Skeletal muscle satellite cell (primary cell): ENCODE measurements at regions not wholly inside any gene's neighbourhood (a gene's known extent, or its start where the extent isn't known, plus 50 kb on each side); places are given as distances from the start of the nearest gene placed in this dataset.

ENCODE experiments used
- H3K27me3 ChIP-seq: 2 replicates; pipeline ENCODE4 v1.7.0; 2013; ENCODE audit warnings: low read length; ENCODE audit not compliant: control insufficient read depth, insufficient read depth
- H3K36me3 ChIP-seq: 2 replicates; pipeline ENCODE4 v1.7.0; 2013; ENCODE audit warnings: mild to moderate bottlenecking, control low read depth, low read length; ENCODE audit not compliant: insufficient read depth
- H3K4me1 ChIP-seq: 2 replicates; pipeline ENCODE4 v1.7.0; 2013; ENCODE audit warnings: low read length; ENCODE audit not compliant: control insufficient read depth, insufficient read depth
- H3K4me2 ChIP-seq: 2 replicates; pipeline ENCODE4 v1.7.0; 2013; ENCODE audit warnings: mild to moderate bottlenecking, low read length
- H3K4me3 ChIP-seq: 2 replicates; pipeline ENCODE4 v1.7.0; 2013; ENCODE audit warnings: low read length
- H3K9ac ChIP-seq: 2 replicates; pipeline ENCODE4 v1.7.0; 2013; ENCODE audit warnings: mild to moderate bottlenecking, low read depth, low read length, moderate library complexity
- H3K9me3 ChIP-seq: replicated peaks from 2 replicates; pipeline ENCODE4 v1.7.0; 2013; ENCODE audit warnings: mild to moderate bottlenecking, control low read depth, low read length

DNA sequence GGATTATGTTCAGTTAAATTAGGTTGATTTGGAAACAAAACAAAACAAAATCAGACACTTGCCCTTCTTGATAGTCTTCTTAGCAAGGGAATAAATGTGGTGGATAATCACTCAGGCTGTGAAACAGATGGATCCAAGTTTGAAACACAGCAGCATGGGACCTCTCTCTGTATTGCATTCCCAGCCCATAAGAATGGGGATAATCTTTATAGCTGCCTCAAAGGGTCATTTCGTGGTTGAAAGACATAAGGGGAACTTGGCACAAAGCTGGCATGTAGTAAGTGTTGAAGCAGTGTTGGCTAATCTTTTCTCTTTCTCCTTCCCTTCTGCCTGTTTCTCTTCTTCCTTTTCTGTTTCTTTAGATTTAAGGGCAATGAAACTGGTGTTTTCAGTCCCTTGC, 333.9 kb upstream of the TLE4 start:
- Histone ChIP-seq H3K4me1 (no peaks in the 10 kb centered on the region), H3K4me2 (no peak overlapping the region), H3K9ac (no peak overlapping the region)

DNA sequence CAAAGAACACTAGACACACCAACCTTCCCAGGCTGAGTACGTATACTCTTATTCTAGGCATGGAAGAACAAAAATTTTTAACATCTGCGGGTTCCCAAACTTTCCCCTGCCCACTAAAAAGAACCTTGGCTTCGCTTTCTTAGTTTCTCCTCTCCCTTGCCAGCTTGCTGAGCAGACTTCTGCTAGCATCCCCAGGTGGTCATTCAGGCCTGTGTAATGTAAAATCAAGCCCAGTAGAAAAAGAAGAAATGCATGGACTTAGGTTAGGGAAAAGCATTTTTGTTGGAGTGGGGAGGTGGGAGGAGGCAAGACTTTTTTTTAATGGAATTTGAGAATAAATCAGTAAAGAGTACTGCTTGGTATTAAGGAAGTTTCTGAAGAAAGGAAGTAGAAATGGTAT, 331.0 kb upstream of the TLE4 start:
- no peak overlapping the region for H3K4me3 ChIP-seq
- no peak overlapping the region for H3K4me2 ChIP-seq
- H3K9ac ChIP-seq, result no peak overlapping the region
- H3K4me1 ChIP-seq, result no peaks in the 10 kb centered on the region
- no peaks in the 10 kb centered on the region for H3K36me3 ChIP-seq
- H3K9me3 ChIP-seq, result no peaks in the 10 kb centered on the region
- H3K27me3 ChIP-seq, result no peaks in the 10 kb centered on the region

More for the DNA sequence above, 333.9 kb upstream of the TLE4 start:
- Histone ChIP-seq H3K27me3 (no peaks in the 10 kb centered on the region), H3K4me3 (no peak overlapping the region), H3K36me3 (no peaks in the 10 kb centered on the region), H3K9me3 (no peaks in the 10 kb centered on the region)

DNA sequence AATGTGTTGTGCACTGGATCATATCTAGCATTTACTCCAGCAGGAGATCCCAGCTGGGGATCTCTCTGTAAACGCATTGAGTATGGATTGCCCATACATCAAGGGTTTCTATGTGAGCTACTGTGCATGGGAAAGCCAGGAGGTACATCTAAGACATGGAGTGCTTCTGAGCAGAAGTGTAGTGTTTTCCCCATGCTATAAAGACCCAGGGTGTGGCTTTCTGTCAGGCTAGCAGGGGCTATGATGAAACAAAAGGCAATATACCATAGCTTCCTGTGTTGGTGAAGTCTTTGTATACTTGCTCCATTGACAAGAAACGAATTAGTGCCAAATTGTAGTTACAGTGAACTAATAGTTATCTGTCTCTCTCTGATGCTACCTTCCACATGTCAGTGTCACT, 329.3 kb upstream of the TLE4 start:
- Histone ChIP-seq H3K9ac (no peak overlapping the region), H3K9me3 (no peaks in the 10 kb centered on the region), H3K4me3 (no peak overlapping the region), H3K4me1 (no peaks in the 10 kb centered on the region), H3K27me3 (no peaks in the 10 kb centered on the region), H3K36me3 (no peaks in the 10 kb centered on the region), H3K4me2 (no peak overlapping the region)

DNA sequence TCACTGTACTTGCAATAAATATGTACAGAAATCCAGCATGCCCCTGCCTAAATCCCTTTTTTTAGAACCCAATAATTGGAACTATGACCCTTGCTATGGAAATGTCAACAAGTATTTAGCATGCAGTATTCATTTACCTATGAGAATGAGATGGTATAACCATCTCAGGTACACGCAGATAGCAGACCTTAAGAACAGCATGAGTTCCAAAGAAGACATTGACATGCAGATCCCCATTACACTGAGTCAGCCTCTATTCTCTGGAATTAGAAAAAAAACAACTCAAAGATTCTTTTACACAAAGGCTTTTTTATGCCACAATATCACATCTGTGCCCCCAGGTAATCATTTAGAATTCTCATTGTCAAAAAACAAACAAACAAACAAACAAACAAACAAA, 325.6 kb upstream of the TLE4 start:
- H3K27me3 ChIP-seq, result no peaks in the 10 kb centered on the region
- H3K9me3 ChIP-seq, result no peaks in the 10 kb centered on the region
- H3K4me3 ChIP-seq, result no peak overlapping the region
- H3K4me2 ChIP-seq, result no peak overlapping the region
- H3K4me1 ChIP-seq, result no peaks in the 10 kb centered on the region
- no peaks in the 10 kb centered on the region for H3K36me3 ChIP-seq
- no peak overlapping the region for H3K9ac ChIP-seq

DNA sequence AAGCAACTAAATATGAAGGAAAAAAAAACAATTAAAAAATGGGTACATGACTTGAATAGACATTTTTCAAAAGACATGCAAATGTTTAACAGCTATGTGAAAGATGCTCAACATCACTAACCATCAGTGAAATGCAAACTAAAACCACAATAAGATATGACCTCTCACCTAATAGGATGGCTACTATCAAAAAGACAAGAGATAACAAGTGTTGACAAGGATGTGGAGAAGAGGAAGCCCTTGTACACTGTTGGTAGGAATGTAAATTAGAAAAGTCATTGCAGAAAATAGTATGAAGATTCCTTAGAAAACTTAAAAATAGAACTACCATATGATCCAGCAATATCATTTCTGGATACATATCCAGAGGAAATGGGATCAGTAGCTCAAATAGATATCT, 324.7 kb upstream of the TLE4 start:
- H3K36me3 ChIP-seq, result no peaks in the 10 kb centered on the region
- H3K4me3 ChIP-seq, result no peak overlapping the region
- no peaks in the 10 kb centered on the region for H3K9me3 ChIP-seq
- no peaks in the 10 kb centered on the region for H3K27me3 ChIP-seq
- H3K4me1 ChIP-seq, result no peaks in the 10 kb centered on the region
- H3K9ac ChIP-seq, result no peak overlapping the region
- H3K4me2 ChIP-seq, result no peak overlapping the region

DNA sequence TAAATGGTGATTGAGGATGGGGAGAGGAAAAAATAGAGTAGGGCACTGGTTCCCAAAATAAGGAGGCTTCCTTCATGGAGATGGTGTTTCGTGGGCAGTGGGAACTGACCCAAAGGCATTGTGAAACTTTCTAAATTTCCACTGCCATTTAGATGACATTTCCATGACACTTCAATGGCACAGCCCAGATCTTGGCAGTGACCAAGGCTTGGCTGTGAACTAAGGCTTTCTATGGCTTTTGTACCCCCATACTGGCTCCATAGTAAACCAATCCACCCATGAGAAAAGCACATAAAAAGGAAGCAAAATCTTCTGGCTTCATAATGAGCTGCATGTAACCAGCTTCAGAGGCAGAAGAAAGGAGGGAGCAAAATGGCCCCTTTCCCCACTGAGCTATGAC, 321.0 kb upstream of the TLE4 start:
- Histone ChIP-seq H3K27me3 (no peaks in the 10 kb centered on the region), H3K4me3 (no peak overlapping the region), H3K9me3 (no peaks in the 10 kb centered on the region), H3K36me3 (no peaks in the 10 kb centered on the region), H3K9ac (no peak overlapping the region), H3K4me2 (no peak overlapping the region), H3K4me1 (no peaks in the 10 kb centered on the region)

DNA sequence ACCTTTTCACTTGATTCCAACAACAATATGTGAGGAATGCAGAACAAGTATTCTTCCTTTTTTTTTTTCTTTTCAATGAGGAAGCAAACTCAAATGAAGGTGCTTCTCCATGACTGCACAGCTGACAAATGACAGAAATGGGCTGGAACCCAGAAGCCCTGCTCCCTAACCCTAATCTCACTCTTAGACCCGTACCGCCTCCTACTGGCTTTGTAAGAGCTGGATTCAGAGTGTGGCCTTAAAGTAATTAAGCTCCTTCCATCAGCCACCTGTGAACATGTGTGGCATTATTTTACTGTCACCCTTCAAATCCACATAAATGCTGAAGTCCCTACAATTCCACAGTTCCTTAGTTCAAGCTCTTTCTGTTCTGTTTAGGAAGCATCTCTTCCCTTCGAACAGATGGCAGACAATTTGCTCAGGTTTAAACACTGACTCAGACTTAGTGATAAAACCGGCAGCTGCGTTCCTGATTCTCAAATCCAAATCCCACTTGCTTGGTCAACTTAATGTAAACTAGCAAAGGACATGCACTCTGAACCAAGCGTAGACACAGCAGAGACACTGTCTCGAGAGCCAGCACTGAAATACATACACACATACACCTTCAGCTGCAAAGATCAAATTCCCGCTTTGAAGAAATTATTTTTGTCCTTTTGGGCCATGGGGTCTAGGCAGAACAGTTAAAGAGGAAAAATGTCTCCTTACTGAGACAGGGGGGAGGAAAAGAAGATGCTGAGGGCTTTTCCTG, 316.7 kb upstream of the TLE4 start:
- no peak overlapping the region for H3K9ac ChIP-seq
- no peak overlapping the region for H3K4me2 ChIP-seq
- H3K4me3 ChIP-seq, result no peak overlapping the region
- no peaks in the 10 kb centered on the region for H3K36me3 ChIP-seq
- H3K27me3 ChIP-seq, result no peaks in the 10 kb centered on the region
- H3K4me1 ChIP-seq, result no peaks in the 10 kb centered on the region
- no peaks in the 10 kb centered on the region for H3K9me3 ChIP-seq

DNA sequence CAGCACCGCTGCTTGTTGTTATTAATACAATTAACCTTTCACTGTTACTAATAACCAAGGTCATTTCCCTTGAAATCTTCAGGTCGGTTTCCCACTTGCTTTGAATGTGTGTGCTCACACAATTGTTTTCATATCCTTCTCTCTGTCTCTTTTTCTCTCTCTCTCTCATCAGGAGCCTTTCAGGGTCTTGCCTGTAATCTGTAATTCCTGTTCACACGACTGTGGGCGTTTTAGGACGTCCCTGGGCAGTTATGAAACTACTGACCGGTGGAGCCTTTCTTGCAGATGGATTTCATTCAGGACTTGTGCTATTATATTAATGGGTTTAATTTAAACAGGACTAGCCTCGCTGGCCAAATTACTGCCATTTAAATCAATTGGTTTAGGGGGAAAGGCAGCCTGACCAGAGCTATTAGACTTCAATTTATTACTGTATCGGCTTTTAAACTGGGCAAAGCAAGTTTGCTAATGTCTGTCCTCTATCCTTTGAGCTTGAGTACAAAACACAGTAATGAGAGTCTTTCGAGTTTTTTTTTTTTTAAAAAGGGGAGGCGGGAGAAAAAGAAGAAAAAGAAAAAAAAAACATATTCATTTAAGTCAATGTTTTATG, 316.0 kb upstream of the TLE4 start:
- H3K27me3 ChIP-seq, result no peaks in the 10 kb centered on the region
- H3K4me2 ChIP-seq, result no peak overlapping the region

DNA sequence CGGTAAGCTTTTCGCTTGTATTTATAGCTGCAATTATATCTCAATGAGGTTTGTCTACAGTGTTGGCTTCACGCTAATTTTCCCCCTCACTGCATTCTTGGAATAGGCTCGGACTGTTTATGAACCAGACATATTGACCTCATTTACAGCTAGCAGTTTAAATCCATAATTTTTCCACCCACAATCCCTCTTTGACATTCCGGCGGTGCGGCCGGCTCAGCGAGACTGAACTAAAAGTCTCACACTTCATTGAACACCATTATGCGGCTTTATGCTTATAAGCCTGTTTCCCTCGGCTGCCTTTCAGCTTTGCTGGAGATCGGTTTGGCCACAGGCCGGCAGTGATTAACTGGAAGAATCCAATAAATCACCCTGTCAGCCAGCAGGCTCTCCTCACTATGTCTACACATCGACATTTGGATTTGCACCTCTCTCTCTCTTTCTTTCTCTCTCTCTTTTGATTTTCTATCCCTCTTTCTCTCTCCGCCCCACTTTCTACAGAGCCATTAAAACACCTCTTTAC, 315.0 kb upstream of the TLE4 start:
- Histone ChIP-seq H3K4me1 (no peaks in the 10 kb centered on the region), H3K4me3 (no peak overlapping the region), H3K4me2 (peak overlapping the region; percentile 7), H3K9ac (no peak overlapping the region), H3K27me3 (no peaks in the 10 kb centered on the region), H3K36me3 (no peaks in the 10 kb centered on the region), H3K9me3 (no peaks in the 10 kb centered on the region)

More for the DNA sequence above, 316.0 kb upstream of the TLE4 start:
- no peaks in the 10 kb centered on the region for H3K9me3 ChIP-seq
- H3K4me1 ChIP-seq, result no peaks in the 10 kb centered on the region
- no peak overlapping the region for H3K9ac ChIP-seq
- H3K36me3 ChIP-seq, result no peaks in the 10 kb centered on the region
- no peak overlapping the region for H3K4me3 ChIP-seq

DNA sequence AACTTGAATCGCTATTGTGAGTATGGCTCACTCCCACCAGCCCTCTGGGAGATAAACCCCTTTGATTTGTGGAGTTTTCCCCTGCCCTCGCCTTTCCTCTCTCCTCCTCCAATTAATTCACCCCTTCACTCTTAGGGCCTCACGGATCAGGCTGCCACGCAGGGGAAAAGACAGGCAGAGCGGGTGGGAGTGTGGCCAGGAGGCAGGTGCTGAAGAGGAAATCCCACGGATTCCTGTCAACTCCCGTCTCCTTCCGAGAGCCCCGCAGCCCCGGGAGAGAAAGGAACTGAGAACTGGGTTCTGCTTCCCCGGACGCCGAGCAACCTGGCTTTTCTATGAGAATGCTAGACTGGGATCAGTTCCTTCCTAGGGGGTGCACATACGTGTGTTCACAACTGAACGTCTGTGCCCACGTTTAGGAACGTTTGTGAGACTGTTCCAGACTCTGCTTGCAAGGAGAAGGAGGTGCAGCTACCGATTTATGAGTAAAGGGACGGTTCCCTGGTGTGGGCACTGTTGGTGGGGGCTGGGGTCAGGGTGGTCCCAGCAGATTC, 314.5 kb upstream of the TLE4 start:
- Histone ChIP-seq H3K4me1 (no peaks in the 10 kb centered on the region), H3K27me3 (no peaks in the 10 kb centered on the region), H3K4me3 (no peak overlapping the region), H3K4me2 (peak overlapping the region; percentile 7), H3K9ac (no peak overlapping the region), H3K36me3 (no peaks in the 10 kb centered on the region), H3K9me3 (no peaks in the 10 kb centered on the region)

DNA sequence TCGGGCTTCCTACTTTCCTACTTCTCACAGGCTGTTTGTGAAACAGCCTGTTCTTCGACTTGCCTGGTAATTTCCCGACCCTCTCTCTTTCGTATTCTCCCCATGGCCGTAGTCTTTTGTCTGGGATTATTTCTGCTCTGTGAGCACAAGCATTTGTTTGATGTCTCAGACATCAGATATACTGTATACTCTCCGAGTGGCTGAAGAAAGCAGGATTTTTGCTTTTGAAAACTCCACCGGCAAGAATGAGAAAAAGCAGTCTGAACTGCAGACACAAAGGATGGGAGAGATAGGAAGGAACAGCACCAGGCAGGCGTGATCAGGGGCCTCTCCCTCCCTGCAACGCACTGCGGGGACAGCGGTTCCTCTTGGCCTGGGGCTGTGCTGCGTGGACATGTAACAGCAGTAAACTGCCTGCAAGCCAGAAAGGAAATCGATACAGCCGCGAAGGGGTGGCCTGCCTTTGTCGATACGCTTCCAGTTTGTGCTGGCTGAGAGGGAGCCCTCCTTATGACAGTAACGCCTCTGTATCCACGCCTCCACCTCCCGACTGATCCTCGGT, 313.9 kb upstream of the TLE4 start:
- no peaks in the 10 kb centered on the region for H3K27me3 ChIP-seq

More for the DNA sequence above, 313.9 kb upstream of the TLE4 start:
- no peak overlapping the region for H3K4me2 ChIP-seq
- H3K4me3 ChIP-seq, result no peak overlapping the region
- no peaks in the 10 kb centered on the region for H3K4me1 ChIP-seq
- no peak overlapping the region for H3K9ac ChIP-seq
- H3K36me3 ChIP-seq, result no peaks in the 10 kb centered on the region
- no peaks in the 10 kb centered on the region for H3K9me3 ChIP-seq
